Vagina (tissue), 2 donors: ENCODE measurements at regions not wholly inside any gene's neighbourhood (a gene's known extent, or its start where the extent isn't known, plus 50 kb on each side); places are given as distances from the start of the nearest gene placed in this dataset.

Experiments
- CTCF ChIP-seq, 3 experiments: fragments of 450-650 bp in 2 of 3; fragments of 200-600 bp in 1 of 3; sonication (generic) in 1 of 3; IDR thresholded peaks; one replicate each; pipeline ENCODE4 v1.5.1; 2017 to 2019; ENCODE audit warnings: antibody characterized with exemption in 3 of 3, mild to moderate bottlenecking in 2 of 3, moderate library complexity in 2 of 3
- POLR2AphosphoS5 ChIP-seq, 2 donors: sonication (generic); formaldehyde crosslinking; IDR thresholded peaks; one replicate each; pipeline ENCODE4 v1.9.0; 2017; ENCODE audit warnings: antibody characterized with exemption in 2 of 2, mild to moderate bottlenecking in 2 of 2, low read depth in 1 of 2; ENCODE audit not compliant: insufficient read depth in 1 of 2

DNA sequence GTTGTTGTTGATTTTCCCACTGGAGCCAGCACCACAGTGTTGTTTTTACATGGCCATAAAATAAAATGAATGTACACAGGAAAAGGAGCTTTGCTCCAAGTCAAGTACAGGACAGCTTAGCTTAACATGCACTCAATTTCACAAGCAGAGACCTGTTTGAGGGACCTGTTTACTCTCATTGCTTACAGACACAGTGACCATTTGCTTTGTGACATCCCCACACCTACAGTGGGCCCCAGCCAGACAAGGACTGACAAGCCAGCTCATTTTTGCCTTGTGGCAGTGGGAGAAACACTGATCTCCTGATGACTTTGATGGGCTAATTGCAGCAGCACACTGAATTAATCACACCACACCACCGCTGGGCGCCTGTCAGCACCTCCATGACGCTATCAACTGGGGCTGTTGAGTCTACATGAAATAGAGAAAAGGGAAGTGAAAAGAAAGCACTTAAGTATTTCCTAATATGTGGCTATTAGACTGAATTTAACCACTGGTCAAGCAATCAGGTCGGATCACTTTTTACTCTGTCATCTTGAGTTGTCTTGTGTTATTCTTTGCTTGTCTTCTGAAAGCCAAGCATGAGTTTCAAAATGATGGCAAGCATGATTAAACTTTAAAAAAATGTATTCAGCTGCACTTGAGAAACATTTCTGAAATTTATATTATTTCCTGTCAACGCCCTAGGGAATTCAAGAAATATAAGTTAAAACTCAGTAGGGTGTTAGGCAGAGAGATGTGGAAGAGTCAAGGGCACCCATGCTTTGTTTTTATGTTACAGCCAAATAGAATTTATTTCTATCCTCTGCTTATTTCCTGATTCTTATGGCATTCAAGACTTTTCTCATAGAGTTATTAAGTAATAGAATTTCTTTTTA is 557.7 kb downstream of the RAB28 start:
- TF ChIP-seq CTCF (IDR thresholded peaks at IDR 0.05): no peak
- no peak for TF ChIP-seq POLR2AphosphoS5 (IDR thresholded peaks at IDR 0.05; ENCODE audit: insufficient read depth in 1 of 2, low read depth in 1 of 2)
